SK-N-SH (cell line): ENCODE measurements at regions not wholly inside any gene's neighbourhood (a gene's known extent, or its start where the extent isn't known, plus 50 kb on each side); places are given as distances from the start of the nearest gene placed in this dataset.
A peak's percentile ranks its signal among the peaks of the same experiment; 100 is the strongest.

ENCODE experiments used
- CTCF ChIA-PET: fragments of 300-600, 350-600 bp; formaldehyde crosslinking; extraction: SDS; loops from one replicate; lab custom pipeline; 2021; lab: Yijun Ruan, JAX
- POLR2A ChIA-PET: fragments of 350-600 bp; sonication (Branson Sonifier 250); formaldehyde crosslinking; extraction: SDS; loops from one replicate; lab custom pipeline; 2020; ENCODE audit warnings: antibody characterized with exemption, inconsistent platforms; lab: Yijun Ruan, JAX
- DNase-seq: peaks from one replicate; pipeline ENCODE4 v3.0.0; 2012
- H2AFZ ChIP-seq: fragments of 200-600 bp; sonication (generic); 2 replicates; pipeline ENCODE4 v1.8.1; 2016; ENCODE audit warnings: antibody characterized with exemption, mild to moderate bottlenecking, low read depth
- H3F3A ChIP-seq: fragments of 200-600 bp; sonication (generic); replicated peaks from 2 replicates; pipeline ENCODE3; 2016; ENCODE audit warnings: antibody characterized with exemption, mild to moderate bottlenecking; ENCODE audit not compliant: insufficient read depth
- H3K27ac ChIP-seq, 2 experiments: fragments of 200-500 bp in 1 of 2; fragments of 200-600 bp in 1 of 2; sonication (Bioruptor generic) in 1 of 2; sonication (generic), shearing (Covaris generic) in 1 of 2; 2 replicates each; pipeline versions ENCODE4 v1.5.1 to v1.6.1; 2014 to 2016; ENCODE audit warnings: low read depth in 2 of 2, inconsistent platforms in 1 of 2, low read length in 1 of 2, mild to moderate bottlenecking in 1 of 2, mixed read lengths in 1 of 2
- H3K27me3 ChIP-seq: fragments of 200-600 bp; sonication (generic), shearing (Covaris generic); 2 replicates; pipeline ENCODE4 v1.6.1; 2016; ENCODE audit warnings: mixed run types; ENCODE audit not compliant: insufficient read depth
- H3K36me3 ChIP-seq, 2 experiments: fragments of 200-500 bp in 1 of 2; fragments of 200-600 bp in 1 of 2; sonication (Bioruptor generic) in 1 of 2; sonication (generic) in 1 of 2; replicated peaks in 1 of 2; 2 replicates each; pipeline versions ENCODE3 to v1.5.1; 2014 to 2016; ENCODE audit warnings: low read length in 1 of 2, mild to moderate bottlenecking in 1 of 2; ENCODE audit not compliant: insufficient read depth in 2 of 2, control insufficient read depth in 1 of 2
- H3K4me1 ChIP-seq, 2 experiments: fragments of 200-500 bp in 1 of 2; fragments of 200-600 bp in 1 of 2; sonication (Bioruptor generic) in 1 of 2; sonication (generic), shearing (Covaris generic) in 1 of 2; 2 replicates each; pipeline versions ENCODE4 v1.5.1 to v1.6.1; 2014 to 2016; ENCODE audit warnings: low read depth in 1 of 2, low read length in 1 of 2, mixed run types in 1 of 2; ENCODE audit not compliant: insufficient read depth in 2 of 2, control insufficient read depth in 1 of 2
- H3K4me2 ChIP-seq: fragments of 200-600 bp; sonication (generic), shearing (Covaris generic); 2 replicates; pipeline ENCODE4 v1.6.1; 2017; ENCODE audit warnings: mixed run types
- H3K4me3 ChIP-seq, 2 experiments: fragments of 200-500 bp in 1 of 2; fragments of 200-600 bp in 1 of 2; sonication (Bioruptor generic) in 1 of 2; sonication (generic), shearing (Covaris generic) in 1 of 2; 2 replicates each; pipeline versions ENCODE4 v1.5.1 to v1.8.1; 2014 to 2016; ENCODE audit warnings: low read depth in 2 of 2, inconsistent platforms in 1 of 2, low read length in 1 of 2, mild to moderate bottlenecking in 1 of 2, mixed read lengths in 1 of 2, moderate library complexity in 1 of 2
- H3K79me2 ChIP-seq: fragments of 200-600 bp; sonication (generic); 2 replicates; pipeline ENCODE4 v1.8.1; 2017; ENCODE audit warnings: mild to moderate bottlenecking; ENCODE audit not compliant: insufficient read depth
- H3K9ac ChIP-seq: fragments of 200-600 bp; sonication (generic); 2 replicates; pipeline ENCODE4 v1.6.1; 2017; ENCODE audit warnings: mixed run types
- H3K9me2 ChIP-seq: fragments of 200-600 bp; sonication (generic); 2 replicates; pipeline ENCODE4 v1.6.1; 2017; ENCODE audit warnings: mixed run types
- H3K9me3 ChIP-seq: fragments of 200-600 bp; sonication (generic); 2 replicates; pipeline ENCODE4 v1.6.1; 2017; ENCODE audit warnings: mixed run types, mild to moderate bottlenecking, moderate library complexity
- H4K20me1 ChIP-seq: fragments of 200-600 bp; sonication (generic); 2 replicates; pipeline ENCODE4 v1.6.1; 2017; ENCODE audit warnings: mild to moderate bottlenecking, mixed run types; ENCODE audit not compliant: insufficient read depth
- CHD2 ChIP-seq: fragments of 150-350 bp; IDR thresholded peaks from 2 replicates; pipeline ENCODE4 v1.6.1; 2018; ENCODE audit warnings: low read length; ENCODE audit not compliant: partially characterized antibody
- ELF1 ChIP-seq: IDR thresholded peaks from 2 replicates; pipeline ENCODE4 v1.4.0; 2012
- EP300 ChIP-seq, 2 experiments: IDR thresholded peaks; 2 replicates each; pipeline versions ENCODE4 v1.4.0 to v1.6.1; 2012; ENCODE audit warnings: borderline replicate concordance in 1 of 2, low read depth in 1 of 2, low read length in 1 of 2
- EZH2phosphoT487 ChIP-seq: fragments of 200-600 bp; sonication (generic); IDR thresholded peaks from 2 replicates; pipeline ENCODE4 v1.6.1; 2017; ENCODE audit warnings: low read depth, mixed run types, mild to moderate bottlenecking, antibody characterized with exemption, moderate library complexity, borderline replicate concordance
- FOSL2 ChIP-seq: IDR thresholded peaks from 2 replicates; pipeline ENCODE4 v1.4.0; 2012; ENCODE audit warnings: low read depth, mild to moderate bottlenecking, moderate library complexity, borderline replicate concordance
- FOXJ3 ChIP-seq: sonication (generic); formaldehyde crosslinking; IDR thresholded peaks from 2 replicates; pipeline ENCODE4 v1.5.1; 2020; ENCODE audit warnings: mild to moderate bottlenecking, missing genetic modification reagents
- FOXM1 ChIP-seq: IDR thresholded peaks from 2 replicates; pipeline ENCODE4 v1.4.0; 2012; ENCODE audit warnings: low read depth, mild to moderate bottlenecking
- GATA2 ChIP-seq: sonication (generic); formaldehyde crosslinking; IDR thresholded peaks from 2 replicates; pipeline ENCODE4 v1.5.0; 2020; ENCODE audit warnings: mild to moderate bottlenecking, missing genetic modification reagents
- JUND ChIP-seq: IDR thresholded peaks from 2 replicates; pipeline ENCODE4 v1.4.0; 2012
- MEF2A ChIP-seq: IDR thresholded peaks from 2 replicates; pipeline ENCODE4 v1.4.0; 2012; ENCODE audit warnings: low read depth, borderline replicate concordance
- MXI1 ChIP-seq: IDR thresholded peaks from 2 replicates; pipeline ENCODE4 v1.6.1; 2012; ENCODE audit warnings: mild to moderate bottlenecking, low read depth, low read length, improper control_type of control experiment
- NFIC ChIP-seq: IDR thresholded peaks from 2 replicates; pipeline ENCODE4 v1.4.0; 2012; ENCODE audit warnings: borderline replicate concordance
- NRF1 ChIP-seq: IDR thresholded peaks from 2 replicates; pipeline ENCODE4 v1.6.1; 2012; ENCODE audit warnings: low read depth, mild to moderate bottlenecking, low read length
- POLR2AphosphoS5 ChIP-seq: IDR thresholded peaks from 2 replicates; pipeline ENCODE4 v1.6.1; 2012; ENCODE audit warnings: low read depth, low read length
- RAD21 ChIP-seq: IDR thresholded peaks from 2 replicates; pipeline ENCODE4 v1.6.1; 2012; ENCODE audit warnings: mild to moderate bottlenecking, low read length
- RFX5 ChIP-seq: IDR thresholded peaks from 2 replicates; pipeline ENCODE4 v1.6.1; 2012; ENCODE audit warnings: mild to moderate bottlenecking, improper control_type of control experiment, low read length
- RXRA ChIP-seq: IDR thresholded peaks from 2 replicates; pipeline ENCODE4 v1.4.0; 2012; ENCODE audit warnings: low read depth, mild to moderate bottlenecking, borderline replicate concordance
- SMC3 ChIP-seq: IDR thresholded peaks from 2 replicates; pipeline ENCODE4 v1.6.1; 2012; ENCODE audit warnings: low read depth, low read length, improper control_type of control experiment
- TAF1 ChIP-seq: IDR thresholded peaks from 2 replicates; pipeline ENCODE4 v1.6.1; 2012; ENCODE audit warnings: low read depth, mild to moderate bottlenecking, low read length, moderate library complexity, borderline replicate concordance
- TCF12 ChIP-seq: IDR thresholded peaks from 2 replicates; pipeline ENCODE4 v1.4.0; 2012
- TEAD4 ChIP-seq: IDR thresholded peaks from 2 replicates; pipeline ENCODE4 v1.4.0; 2012; ENCODE audit warnings: mild to moderate bottlenecking, borderline replicate concordance; ENCODE audit not compliant: insufficient read depth
- YY1 ChIP-seq: IDR thresholded peaks from 2 replicates; pipeline ENCODE4 v1.4.0; 2012; ENCODE audit warnings: low read depth, mild to moderate bottlenecking
- TF ChIP-seq, protein P1 (sequence below): fragments of 200-600 bp; sonication (generic); IDR thresholded peaks from 2 replicates; pipeline ENCODE4 v1.6.1; 2017; ENCODE audit warnings: antibody characterized with exemption, mild to moderate bottlenecking, moderate library complexity
- TF ChIP-seq, protein P2 (sequence below): IDR thresholded peaks from 2 replicates; pipeline ENCODE4 v1.4.0; 2012; ENCODE audit warnings: low read depth, borderline replicate concordance
- TF ChIP-seq, protein P3 (sequence below): fragments of 150-350 bp; IDR thresholded peaks from 2 replicates; pipeline ENCODE4 v1.6.1; 2017; ENCODE audit warnings: antibody characterized with exemption, low read length, low read depth, borderline replicate concordance
- TF ChIP-seq, protein P4 (sequence below): IDR thresholded peaks from 2 replicates; pipeline ENCODE4 v1.4.0; 2012; ENCODE audit warnings: low read depth, borderline replicate concordance
- TF ChIP-seq, protein P5 (sequence below): IDR thresholded peaks from 2 replicates; pipeline ENCODE4; 2012
- TF ChIP-seq, protein P6 (sequence below): IDR thresholded peaks from 2 replicates; pipeline ENCODE4 v1.4.0; 2012; ENCODE audit warnings: low read depth
- TF ChIP-seq, protein P7 (sequence below): fragments of 150-350 bp; IDR thresholded peaks from 2 replicates; pipeline ENCODE4 v1.6.1; 2016; ENCODE audit warnings: mild to moderate bottlenecking, low read depth, low read length

DNA sequence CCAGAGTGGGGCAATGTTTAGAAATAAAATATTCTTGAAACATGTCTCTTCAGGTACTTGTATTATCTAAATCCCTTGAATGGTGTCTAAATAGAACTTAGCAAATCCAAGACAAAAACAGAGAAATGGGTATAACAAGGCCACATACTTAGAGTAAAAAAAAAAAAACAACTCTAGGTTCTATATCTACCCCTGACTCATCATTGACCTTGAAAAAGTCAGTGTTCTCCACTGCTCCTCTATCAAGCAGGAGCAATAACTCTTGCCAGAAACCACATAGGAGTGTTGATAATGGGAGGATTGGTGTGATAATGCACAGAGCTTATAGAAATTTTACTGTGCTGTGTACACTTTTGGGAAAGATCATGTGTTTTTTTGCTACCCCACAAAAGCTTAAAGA lies 296.6 kb upstream of the PMFBP1 start:
- Histone ChIP-seq H3K4me2 (no peak overlapping the region), H3K4me3 (no peak overlapping the region), H3K36me3 (no peaks in the 10 kb centered on the region), H2AFZ (no peak overlapping the region), H3F3A (peaks cover 3% of the 10 kb centered on the region), H3K27me3 (no peaks in the 10 kb centered on the region), H3K79me2 (no peaks in the 10 kb centered on the region), H3K9ac (no peak overlapping the region), H3K27ac (no peak overlapping the region), H3K4me1 (no peaks in the 10 kb centered on the region; a peak in 1 of 4 replicates), H3K9me2 (no peaks in the 10 kb centered on the region), H3K9me3 (no peaks in the 10 kb centered on the region), H4K20me1 (no peaks in the 10 kb centered on the region)
- DNase-seq, result no peak
- ChIA-PET CTCF (interaction anchor here (0.9 to 9.8 kb wide), 4 partner anchors 14 to 344 kb away, joined by 3 to 57 read pairs (median 7); no protein-coding TSS in a partner anchor), POLR2A (no interaction called here)
- peak; percentile 17; the same call in 1 of the 2 replicates for TF ChIP-seq FOSL2
- TF ChIP-seq SMC3, result no peak
- TF ChIP-seq, protein P1, sequence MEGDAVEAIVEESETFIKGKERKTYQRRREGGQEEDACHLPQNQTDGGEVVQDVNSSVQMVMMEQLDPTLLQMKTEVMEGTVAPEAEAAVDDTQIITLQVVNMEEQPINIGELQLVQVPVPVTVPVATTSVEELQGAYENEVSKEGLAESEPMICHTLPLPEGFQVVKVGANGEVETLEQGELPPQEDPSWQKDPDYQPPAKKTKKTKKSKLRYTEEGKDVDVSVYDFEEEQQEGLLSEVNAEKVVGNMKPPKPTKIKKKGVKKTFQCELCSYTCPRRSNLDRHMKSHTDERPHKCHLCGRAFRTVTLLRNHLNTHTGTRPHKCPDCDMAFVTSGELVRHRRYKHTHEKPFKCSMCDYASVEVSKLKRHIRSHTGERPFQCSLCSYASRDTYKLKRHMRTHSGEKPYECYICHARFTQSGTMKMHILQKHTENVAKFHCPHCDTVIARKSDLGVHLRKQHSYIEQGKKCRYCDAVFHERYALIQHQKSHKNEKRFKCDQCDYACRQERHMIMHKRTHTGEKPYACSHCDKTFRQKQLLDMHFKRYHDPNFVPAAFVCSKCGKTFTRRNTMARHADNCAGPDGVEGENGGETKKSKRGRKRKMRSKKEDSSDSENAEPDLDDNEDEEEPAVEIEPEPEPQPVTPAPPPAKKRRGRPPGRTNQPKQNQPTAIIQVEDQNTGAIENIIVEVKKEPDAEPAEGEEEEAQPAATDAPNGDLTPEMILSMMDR, result no peak
- no peak for TF ChIP-seq GATA2 (CRISPR knock-in tag)
- TF ChIP-seq CHD2, result no peak
- TF ChIP-seq, protein P2, sequence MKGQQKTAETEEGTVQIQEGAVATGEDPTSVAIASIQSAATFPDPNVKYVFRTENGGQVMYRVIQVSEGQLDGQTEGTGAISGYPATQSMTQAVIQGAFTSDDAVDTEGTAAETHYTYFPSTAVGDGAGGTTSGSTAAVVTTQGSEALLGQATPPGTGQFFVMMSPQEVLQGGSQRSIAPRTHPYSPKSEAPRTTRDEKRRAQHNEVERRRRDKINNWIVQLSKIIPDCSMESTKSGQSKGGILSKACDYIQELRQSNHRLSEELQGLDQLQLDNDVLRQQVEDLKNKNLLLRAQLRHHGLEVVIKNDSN, result no peak
- no peak for TF ChIP-seq YY1
- TF ChIP-seq JUND, result peak; percentile 30; the same call in 1 of the 2 replicates
- TF ChIP-seq TAF1, result no peak
- TF ChIP-seq EZH2phosphoT487, result no peak
- TF ChIP-seq, protein P3, sequence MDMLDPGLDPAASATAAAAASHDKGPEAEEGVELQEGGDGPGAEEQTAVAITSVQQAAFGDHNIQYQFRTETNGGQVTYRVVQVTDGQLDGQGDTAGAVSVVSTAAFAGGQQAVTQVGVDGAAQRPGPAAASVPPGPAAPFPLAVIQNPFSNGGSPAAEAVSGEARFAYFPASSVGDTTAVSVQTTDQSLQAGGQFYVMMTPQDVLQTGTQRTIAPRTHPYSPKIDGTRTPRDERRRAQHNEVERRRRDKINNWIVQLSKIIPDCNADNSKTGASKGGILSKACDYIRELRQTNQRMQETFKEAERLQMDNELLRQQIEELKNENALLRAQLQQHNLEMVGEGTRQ, result no peak
- no peak for TF ChIP-seq NRF1
- TF ChIP-seq, protein P4, sequence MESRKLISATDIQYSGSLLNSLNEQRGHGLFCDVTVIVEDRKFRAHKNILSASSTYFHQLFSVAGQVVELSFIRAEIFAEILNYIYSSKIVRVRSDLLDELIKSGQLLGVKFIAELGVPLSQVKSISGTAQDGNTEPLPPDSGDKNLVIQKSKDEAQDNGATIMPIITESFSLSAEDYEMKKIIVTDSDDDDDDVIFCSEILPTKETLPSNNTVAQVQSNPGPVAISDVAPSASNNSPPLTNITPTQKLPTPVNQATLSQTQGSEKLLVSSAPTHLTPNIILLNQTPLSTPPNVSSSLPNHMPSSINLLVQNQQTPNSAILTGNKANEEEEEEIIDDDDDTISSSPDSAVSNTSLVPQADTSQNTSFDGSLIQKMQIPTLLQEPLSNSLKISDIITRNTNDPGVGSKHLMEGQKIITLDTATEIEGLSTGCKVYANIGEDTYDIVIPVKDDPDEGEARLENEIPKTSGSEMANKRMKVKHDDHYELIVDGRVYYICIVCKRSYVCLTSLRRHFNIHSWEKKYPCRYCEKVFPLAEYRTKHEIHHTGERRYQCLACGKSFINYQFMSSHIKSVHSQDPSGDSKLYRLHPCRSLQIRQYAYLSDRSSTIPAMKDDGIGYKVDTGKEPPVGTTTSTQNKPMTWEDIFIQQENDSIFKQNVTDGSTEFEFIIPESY, result no peak
- 0 out of 2 replicates have a peak, but pooled peaks have one; percentile 20 for TF ChIP-seq NFIC
- TF ChIP-seq RXRA, result no peak
- peak; percentile 46; the same call in 1 of the 2 replicates for TF ChIP-seq TCF12
- no peak for TF ChIP-seq FOXJ3 (CRISPR knock-in tag)
- no peak for TF ChIP-seq TEAD4
- TF ChIP-seq, protein P5, sequence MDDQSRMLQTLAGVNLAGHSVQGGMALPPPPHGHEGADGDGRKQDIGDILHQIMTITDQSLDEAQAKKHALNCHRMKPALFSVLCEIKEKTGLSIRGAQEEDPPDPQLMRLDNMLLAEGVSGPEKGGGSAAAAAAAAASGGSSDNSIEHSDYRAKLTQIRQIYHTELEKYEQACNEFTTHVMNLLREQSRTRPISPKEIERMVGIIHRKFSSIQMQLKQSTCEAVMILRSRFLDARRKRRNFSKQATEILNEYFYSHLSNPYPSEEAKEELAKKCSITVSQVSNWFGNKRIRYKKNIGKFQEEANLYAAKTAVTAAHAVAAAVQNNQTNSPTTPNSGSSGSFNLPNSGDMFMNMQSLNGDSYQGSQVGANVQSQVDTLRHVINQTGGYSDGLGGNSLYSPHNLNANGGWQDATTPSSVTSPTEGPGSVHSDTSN, result peak; percentile 29
- TF ChIP-seq, protein P6, sequence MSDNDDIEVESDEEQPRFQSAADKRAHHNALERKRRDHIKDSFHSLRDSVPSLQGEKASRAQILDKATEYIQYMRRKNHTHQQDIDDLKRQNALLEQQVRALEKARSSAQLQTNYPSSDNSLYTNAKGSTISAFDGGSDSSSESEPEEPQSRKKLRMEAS, result no peak
- no peak for TF ChIP-seq FOXM1
- TF ChIP-seq MXI1, result no peak
- TF ChIP-seq MEF2A, result no peak
- TF ChIP-seq, protein P7, sequence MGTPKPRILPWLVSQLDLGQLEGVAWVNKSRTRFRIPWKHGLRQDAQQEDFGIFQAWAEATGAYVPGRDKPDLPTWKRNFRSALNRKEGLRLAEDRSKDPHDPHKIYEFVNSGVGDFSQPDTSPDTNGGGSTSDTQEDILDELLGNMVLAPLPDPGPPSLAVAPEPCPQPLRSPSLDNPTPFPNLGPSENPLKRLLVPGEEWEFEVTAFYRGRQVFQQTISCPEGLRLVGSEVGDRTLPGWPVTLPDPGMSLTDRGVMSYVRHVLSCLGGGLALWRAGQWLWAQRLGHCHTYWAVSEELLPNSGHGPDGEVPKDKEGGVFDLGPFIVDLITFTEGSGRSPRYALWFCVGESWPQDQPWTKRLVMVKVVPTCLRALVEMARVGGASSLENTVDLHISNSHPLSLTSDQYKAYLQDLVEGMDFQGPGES, result no peak
- no peak for TF ChIP-seq RFX5
- TF ChIP-seq ELF1, result no peak
- no peak for TF ChIP-seq EP300 (IDR thresholded peaks at IDR 0.05; ENCODE audit: borderline replicate concordance in 1 of 2, low read depth in 1 of 2, low read length in 1 of 2)
- TF ChIP-seq POLR2AphosphoS5, result no peak
- TF ChIP-seq RAD21, result no peak
